ENCODE measurements at regions not wholly inside any gene's neighbourhood (a gene's known extent, or its start where the extent isn't known, plus 50 kb on each side); places are given as distances from the start of the nearest gene placed in this dataset.

- TF ChIP-seq CTCF (IDR thresholded peaks at IDR 0.05), result no peak
- no peak for TF ChIP-seq EP300 (IDR thresholded peaks at IDR 0.05)
- no peak for TF ChIP-seq POLR2AphosphoS5 (IDR thresholded peaks at IDR 0.05)
- TF ChIP-seq POLR2A (IDR thresholded peaks at IDR 0.05), result no peak
Measured at GRCh38 chr22:19615867-19616581, 91.8 kb upstream of the CLDN5 start.
